Smooth muscle cell (in vitro differentiated cells): ENCODE measurements at regions not wholly inside any gene's neighbourhood (a gene's known extent, or its start where the extent isn't known, plus 50 kb on each side); places are given as distances from the start of the nearest gene placed in this dataset.

ENCODE experiments used
- DNase-seq: peaks from one replicate; lab custom pipeline; 2025; ENCODE audit not compliant: unreplicated experiment; lab: John Stamatoyannopoulos, UW
- H2AFZ ChIP-seq: fragments of 200-600 bp; sonication (generic); 2 replicates; pipeline ENCODE4 v1.6.0; 2016; ENCODE audit warnings: antibody characterized with exemption, low read depth, mild to moderate bottlenecking
- H3F3A ChIP-seq: fragments of 200-600 bp; sonication (generic); 2 replicates; pipeline ENCODE4 v1.6.0; 2017; ENCODE audit warnings: antibody characterized with exemption, low read depth
- H3K27ac ChIP-seq: fragments of 200-600 bp; sonication (generic); 2 replicates; pipeline ENCODE4 v1.5.1; 2016; ENCODE audit warnings: low read depth, mild to moderate bottlenecking
- H3K27me3 ChIP-seq: fragments of 200-600 bp; sonication (generic); 2 replicates; pipeline ENCODE4 v1.6.1; 2016; ENCODE audit warnings: low read depth, mild to moderate bottlenecking
- H3K36me3 ChIP-seq: fragments of 200-600 bp; sonication (generic); 2 replicates; pipeline ENCODE4 v1.5.1; 2016; ENCODE audit warnings: low read depth
- H3K4me1 ChIP-seq: fragments of 200-600 bp; sonication (generic); 2 replicates; pipeline ENCODE4 v1.5.1; 2016; ENCODE audit warnings: low read depth
- H3K4me2 ChIP-seq: fragments of 200-600 bp; sonication (generic); 2 replicates; pipeline ENCODE4 v1.6.0; 2016; ENCODE audit warnings: mild to moderate bottlenecking
- H3K4me3 ChIP-seq: fragments of 200-600 bp; sonication (generic); 2 replicates; pipeline ENCODE4 v1.5.1; 2016; ENCODE audit warnings: mild to moderate bottlenecking
- H3K79me2 ChIP-seq: fragments of 200-600 bp; sonication (generic); 2 replicates; pipeline ENCODE4 v1.6.0; 2016; ENCODE audit warnings: low read depth, mild to moderate bottlenecking
- H3K9ac ChIP-seq: fragments of 200-600 bp; sonication (generic); 2 replicates; pipeline ENCODE4 v1.6.0; 2016; ENCODE audit warnings: low read depth
- H3K9me3 ChIP-seq: fragments of 200-600 bp; sonication (generic); replicated peaks from 2 replicates; pipeline ENCODE4 v1.5.1; 2016; ENCODE audit warnings: low read depth
- H4K20me1 ChIP-seq: fragments of 200-600 bp; sonication (generic); 2 replicates; pipeline ENCODE4 v1.6.0; 2016; ENCODE audit warnings: low read depth
- CTCF ChIP-seq: fragments of 200-600 bp; sonication (generic); IDR thresholded peaks from 2 replicates; pipeline ENCODE4 v1.5.1; 2017; ENCODE audit warnings: borderline replicate concordance, mild to moderate bottlenecking, antibody characterized with exemption; ENCODE audit not compliant: insufficient read depth, poor library complexity, severe bottlenecking
- WGBS: methylation state at CpG from one replicate; pipeline ENCODE4 v1.1.7; 2016; ENCODE audit warnings: low lambda C conversion rate; 5-methylcytosine and 5-hydroxymethylcytosine counted together

- Histone ChIP-seq H3K9ac (no peak overlapping the region), H3K4me1 (no peaks in the 10 kb centered on the region), H3K36me3 (no peaks in the 10 kb centered on the region), H4K20me1 (peaks cover 4% of the 10 kb centered on the region), H3K27ac (no peak overlapping the region), H3K27me3 (no peaks in the 10 kb centered on the region), H2AFZ (no peak overlapping the region), H3K9me3 (no peaks in the 10 kb centered on the region), H3K79me2 (no peaks in the 10 kb centered on the region), H3F3A (no peaks in the 10 kb centered on the region), H3K4me2 (no peak overlapping the region), H3K4me3 (no peak overlapping the region)
- no peak for DNase-seq
- no peak for TF ChIP-seq CTCF
- 96% methylated on average over 18 of the region's 18 CpGs for WGBS
Measured at GRCh38 chr22:48538291-48538820, 1289.3 kb downstream of the BRD1 start.

- Histone ChIP-seq H3K36me3 (no peaks in the 10 kb centered on the region), H4K20me1 (peaks cover 4% of the 10 kb centered on the region), H3K27ac (no peak overlapping the region), H2AFZ (no peak overlapping the region), H3K9ac (no peak overlapping the region), H3K27me3 (no peaks in the 10 kb centered on the region), H3K4me3 (no peak overlapping the region), H3K9me3 (no peaks in the 10 kb centered on the region), H3K4me1 (no peaks in the 10 kb centered on the region), H3K79me2 (no peaks in the 10 kb centered on the region), H3K4me2 (no peak overlapping the region), H3F3A (no peaks in the 10 kb centered on the region)
- WGBS, result 93% methylated on average over 3 of the region's 3 CpGs
- no peak for DNase-seq
- TF ChIP-seq CTCF, result no peak
Measured at GRCh38 chr22:48537343-48537680, 1290.4 kb downstream of the BRD1 start.

- Histone ChIP-seq H3K36me3 (no peaks in the 10 kb centered on the region), H3K4me2 (no peak overlapping the region), H3K9me3 (no peaks in the 10 kb centered on the region), H3K9ac (no peak overlapping the region), H3K27me3 (no peaks in the 10 kb centered on the region), H3F3A (no peaks in the 10 kb centered on the region), H3K27ac (no peak overlapping the region), H3K79me2 (no peaks in the 10 kb centered on the region), H4K20me1 (peaks cover 4% of the 10 kb centered on the region), H2AFZ (no peak overlapping the region), H3K4me3 (no peak overlapping the region), H3K4me1 (no peaks in the 10 kb centered on the region)
- no peak for DNase-seq
- TF ChIP-seq CTCF, result no peak
- WGBS, result 91% methylated on average over 30 of the region's 30 CpGs
Measured at GRCh38 chr22:48536541-48537342, 1290.9 kb downstream of the BRD1 start.
